IMR-90 (cell line): ENCODE measurements at regions not wholly inside any gene's neighbourhood (a gene's known extent, or its start where the extent isn't known, plus 50 kb on each side); places are given as distances from the start of the nearest gene placed in this dataset.

Source experiments
- ATAC-seq: fragments of 200-7000 bp; cut with Tn5 transposase; 2 replicates; pipeline ENCODE4 v1.9.1; 2020; ENCODE audit warnings: low read depth, mild to moderate bottlenecking, moderate library complexity
- BruUV-seq: library from RNA; stranded (reverse); fragments of 400-500 nt; replicated peaks from 2 replicates; lab custom pipeline; 2021; lab: Mats Ljungman, UMichigan
- CTCF ChIA-PET: fragments of 300-600 bp; formaldehyde crosslinking; extraction: SDS; loops from one replicate; lab custom pipeline; 2021; ENCODE audit warnings: antibody characterized with exemption; lab: Yijun Ruan, JAX
- POLR2A ChIA-PET: fragments of 300-600 bp; sonication (Branson Sonifier 250); formaldehyde crosslinking; loops from one replicate; lab custom pipeline; 2022; ENCODE audit warnings: antibody characterized with exemption; ENCODE audit not compliant: unreplicated experiment; lab: Charles Lee
- DNase-seq: peaks from one replicate; pipeline ENCODE4 v3.0.0; 2013
- H2AFZ ChIP-seq: replicated peaks from 2 replicates; pipeline ENCODE3; 2013; ENCODE audit warnings: low read length, mild to moderate bottlenecking; ENCODE audit not compliant: poor library complexity
- H2AK5ac ChIP-seq: 2 replicates; pipeline ENCODE4 v1.6.1; 2013; ENCODE audit warnings: low read depth, low read length, inconsistent platforms
- H2AK9ac ChIP-seq: replicated peaks from 2 replicates; pipeline ENCODE3; 2013; ENCODE audit warnings: mild to moderate bottlenecking, low read depth, low read length, moderate library complexity; ENCODE audit not compliant: poor library complexity
- H2BK120ac ChIP-seq: 2 replicates; pipeline ENCODE4 v1.6.1; 2013; ENCODE audit warnings: low read depth, low read length, inconsistent platforms
- H2BK15ac ChIP-seq: 3 replicates; pipeline ENCODE4 v1.6.1; 2013; ENCODE audit warnings: low read depth, low read length, inconsistent platforms
- H2BK20ac ChIP-seq: 2 replicates; pipeline ENCODE4 v1.6.1; 2013; ENCODE audit warnings: low read depth, mild to moderate bottlenecking, inconsistent platforms, low read length, moderate library complexity
- H2BK5ac ChIP-seq: 2 replicates; pipeline ENCODE4 v1.6.1; 2013; ENCODE audit warnings: mild to moderate bottlenecking, low read depth, low read length, inconsistent platforms; ENCODE audit not compliant: poor library complexity, severe bottlenecking
- H3K14ac ChIP-seq: replicated peaks from 2 replicates; pipeline ENCODE4 v1.6.1; 2013; ENCODE audit warnings: low read depth, low read length, inconsistent platforms
- H3K18ac ChIP-seq: 2 replicates; pipeline ENCODE4 v1.6.1; 2013; ENCODE audit warnings: low read depth, low read length, control low read depth
- H3K23ac ChIP-seq: 2 replicates; pipeline ENCODE4 v1.6.1; 2013; ENCODE audit warnings: low read depth, low read length, inconsistent platforms
- H3K27ac ChIP-seq: 2 replicates; pipeline ENCODE4 v1.5.1; 2013; ENCODE audit warnings: mild to moderate bottlenecking, control low read depth, low read length; ENCODE audit not compliant: insufficient read depth
- H3K27me3 ChIP-seq: 2 replicates; pipeline ENCODE4 v1.6.1; 2013; ENCODE audit warnings: low read length; ENCODE audit not compliant: control insufficient read depth, insufficient read depth
- H3K36me3 ChIP-seq: 2 replicates; pipeline ENCODE4 v1.6.1; 2013; ENCODE audit warnings: low read length, mixed read lengths; ENCODE audit not compliant: control insufficient read depth, insufficient read depth
- H3K4ac ChIP-seq: 2 replicates; pipeline ENCODE4 v1.6.1; 2013; ENCODE audit warnings: low read depth, low read length, inconsistent platforms
- H3K4me1 ChIP-seq: 2 replicates; pipeline ENCODE4 v1.6.1; 2013; ENCODE audit warnings: low read length, mixed read lengths; ENCODE audit not compliant: control insufficient read depth, insufficient read depth
- H3K4me2 ChIP-seq: 2 replicates; pipeline ENCODE4 v1.6.1; 2013; ENCODE audit warnings: low read depth, mild to moderate bottlenecking, control low read depth, low read length, moderate library complexity
- H3K4me3 ChIP-seq: 2 replicates; pipeline ENCODE4 v1.5.1; 2013; ENCODE audit warnings: low read depth, mild to moderate bottlenecking, control low read depth, low read length, moderate library complexity; ENCODE audit not compliant: insufficient read depth
- H3K56ac ChIP-seq: 2 replicates; pipeline ENCODE4 v1.6.1; 2013; ENCODE audit warnings: low read length, inconsistent platforms; ENCODE audit not compliant: insufficient read depth; ENCODE audit errors: extremely low read depth
- H3K79me1 ChIP-seq, 2 experiments: 2 replicates each; pipeline ENCODE4 v1.6.1; 2013; ENCODE audit warnings: low read length in 2 of 2, inconsistent platforms in 1 of 2, low read depth in 1 of 2
- H3K9ac ChIP-seq: 2 replicates; pipeline ENCODE4 v1.6.1; 2013; ENCODE audit warnings: low read depth, low read length, control low read depth
- H3K9me1 ChIP-seq: 2 replicates; pipeline ENCODE4 v1.6.1; 2013; ENCODE audit warnings: low read length, inconsistent platforms; ENCODE audit not compliant: insufficient read depth
- H3K9me3 ChIP-seq: 2 replicates; pipeline ENCODE4 v1.6.1; 2013; ENCODE audit warnings: low read length; ENCODE audit not compliant: control insufficient read depth, insufficient read depth
- H4K20me1 ChIP-seq: 2 replicates; pipeline ENCODE4 v1.6.1; 2013; ENCODE audit warnings: low read length, inconsistent platforms; ENCODE audit not compliant: insufficient read depth
- H4K5ac ChIP-seq: 2 replicates; pipeline ENCODE4 v1.6.1; 2013; ENCODE audit warnings: mild to moderate bottlenecking, low read depth, low read length, control low read depth
- H4K8ac ChIP-seq, 2 experiments: 2 replicates each; pipeline ENCODE4 v1.6.1; 2013; ENCODE audit warnings: low read depth in 2 of 2, low read length in 2 of 2, control low read depth in 1 of 2, inconsistent platforms in 1 of 2
- H4K91ac ChIP-seq: 2 replicates; pipeline ENCODE4 v1.6.1; 2013; ENCODE audit warnings: low read depth, low read length, inconsistent platforms; ENCODE audit not compliant: insufficient read depth
- BHLHE40 ChIP-seq: fragments of 150-350 bp; IDR thresholded peaks from 2 replicates; pipeline ENCODE4 v1.6.1; 2016; ENCODE audit warnings: mild to moderate bottlenecking, low read depth, low read length
- CEBPB ChIP-seq: IDR thresholded peaks from 2 replicates; pipeline ENCODE4 v1.6.1; 2012; ENCODE audit warnings: low read depth, low read length, improper control_type of control experiment
- CHD1 ChIP-seq: IDR thresholded peaks from 2 replicates; pipeline ENCODE4 v1.6.1; 2012; ENCODE audit warnings: low read depth, low read length, improper control_type of control experiment
- FOS ChIP-seq: fragments of 150-350 bp; IDR thresholded peaks from 2 replicates; pipeline ENCODE4 v1.6.1; 2016; ENCODE audit warnings: low read depth, low read length
- MAFK ChIP-seq: IDR thresholded peaks from 2 replicates; pipeline ENCODE4 v1.6.1; 2012; ENCODE audit warnings: low read depth, low read length, improper control_type of control experiment
- MAZ ChIP-seq: IDR thresholded peaks from 2 replicates; pipeline ENCODE4 v1.6.1; 2012; ENCODE audit warnings: low read depth, mild to moderate bottlenecking, low read length, improper control_type of control experiment, moderate library complexity, borderline replicate concordance
- MXI1 ChIP-seq: IDR thresholded peaks from 2 replicates; pipeline ENCODE4 v1.6.1; 2012; ENCODE audit warnings: low read depth, mild to moderate bottlenecking, low read length, moderate library complexity, borderline replicate concordance
- NFE2L2 ChIP-seq: fragments of 150-350 bp; IDR thresholded peaks from 2 replicates; pipeline ENCODE4 v1.6.1; 2016; ENCODE audit warnings: low read depth, mild to moderate bottlenecking, low read length
- POLR2A ChIP-seq: IDR thresholded peaks from 2 replicates; pipeline ENCODE4 v1.6.1; 2012; ENCODE audit warnings: mild to moderate bottlenecking, low read depth, low read length
- RAD21 ChIP-seq: IDR thresholded peaks from 2 replicates; pipeline ENCODE4 v1.6.1; 2012; ENCODE audit warnings: low read length, improper control_type of control experiment
- RCOR1 ChIP-seq: IDR thresholded peaks from 2 replicates; pipeline ENCODE4 v1.6.1; 2012; ENCODE audit warnings: mild to moderate bottlenecking, low read length, improper control_type of control experiment; ENCODE audit not compliant: insufficient replicate concordance
- RFX5 ChIP-seq: IDR thresholded peaks from 2 replicates; pipeline ENCODE4 v1.8.0; 2012; ENCODE audit warnings: low read depth, mild to moderate bottlenecking, low read length, moderate library complexity
- SMC3 ChIP-seq: fragments of 150-350 bp; IDR thresholded peaks from 2 replicates; pipeline ENCODE4 v1.6.1; 2016; ENCODE audit warnings: low read depth, mild to moderate bottlenecking, antibody characterized with exemption, low read length, moderate library complexity
- WGBS, 2 experiments: methylation state at CpG; one replicate each; pipeline versions ENCODE4 v1.1.5 to v1.1.7; 2013; ENCODE audit warnings: missing lambda C conversion rate in 2 of 2; ENCODE audit not compliant: insufficient read length in 1 of 2; ENCODE audit errors: extremely low coverage in 2 of 2; 5-methylcytosine and 5-hydroxymethylcytosine counted together
- dilution Hi-C: fragments of 300-500 bp; cut with HindIII; formaldehyde crosslinking; loops from one replicate; pipeline ENCODE4 v1.14.3; 2018; ENCODE audit warnings: low sequenced_read_pairs; ENCODE audit not compliant: unreplicated experiment
- in situ Hi-C: fragments of 300-500 bp; cut with MboI; formaldehyde crosslinking; loops from 3 replicates; pipeline ENCODE4 v1.14.3; 2019; ENCODE audit warnings: low sequenced_read_pairs, inconsistent platforms, mixed read lengths
- intact Hi-C: fragments of 100-400 bp; cut with micrococcal nuclease; formaldehyde crosslinking; loops from 2 replicates; pipeline ENCODE4 v1.10.0; 2022
- TF ChIP-seq, protein P1 (sequence below): conservative IDR thresholded peaks from 2 replicates; pipeline ENCODE4 v1.5.1; 2012; ENCODE audit warnings: mild to moderate bottlenecking, low read depth, low read length, improper control_type of control experiment
- TF ChIP-seq, protein P2 (sequence below): fragments of 150-350 bp; IDR thresholded peaks from 2 replicates; pipeline ENCODE4 v1.6.1; 2017; ENCODE audit warnings: mild to moderate bottlenecking, antibody characterized with exemption, low read length, low read depth
- TF ChIP-seq, protein P3 (sequence below): fragments of 150-350 bp; IDR thresholded peaks from 2 replicates; pipeline ENCODE4 v1.6.1; 2016; ENCODE audit warnings: low read depth, mild to moderate bottlenecking, low read length, moderate library complexity, borderline replicate concordance

DNA sequence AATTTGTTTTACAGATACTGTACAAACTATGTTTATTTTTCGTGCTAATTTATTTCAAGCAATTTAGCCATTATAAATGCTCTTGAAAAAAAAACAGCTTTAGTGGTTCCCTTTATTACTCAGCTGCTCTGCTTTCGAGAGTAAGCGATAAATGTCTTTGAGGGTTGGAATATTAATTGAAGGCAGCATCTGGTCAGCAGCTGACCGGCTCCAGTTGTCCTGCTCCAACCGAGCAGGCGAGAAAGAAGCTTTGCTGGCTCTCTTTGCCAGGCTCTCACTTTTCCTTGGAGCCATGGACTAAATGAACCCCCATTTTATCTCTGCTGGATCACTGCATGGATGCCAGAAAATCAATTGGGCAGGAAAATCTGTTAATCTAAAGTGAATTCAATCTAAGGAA, 147.4 kb downstream of the LNPK start:
- H2BK20ac ChIP-seq, result no peak overlapping the region
- ATAC-seq, result no peak
- no peaks in the 10 kb centered on the region for H4K20me1 ChIP-seq
- no peak overlapping the region for H2AK9ac ChIP-seq
- no peak overlapping the region for H2AK5ac ChIP-seq
- intact Hi-C loops (no loop called here), dilution Hi-C loops (no loop called here), in situ Hi-C loops (no loop called here)
- H4K91ac ChIP-seq, result no peak overlapping the region
- H3K14ac ChIP-seq, result no peak overlapping the region
- H3K56ac ChIP-seq, result no peak overlapping the region
- WGBS, 2 experiments, result no CpG with 5 or more reads among the region's 6 CpGs
- no peak overlapping the region for H4K5ac ChIP-seq
- no TSS peak for BruUV-seq
- no peak overlapping the region for H2BK120ac ChIP-seq
- no peaks in the 10 kb centered on the region for H3K4me1 ChIP-seq
- H3K18ac ChIP-seq, result no peak overlapping the region
- H3K9ac ChIP-seq, result no peak overlapping the region
- H2BK5ac ChIP-seq, result no peak overlapping the region
- H2BK15ac ChIP-seq, result no peak overlapping the region
- no peaks in the 10 kb centered on the region for H3K27me3 ChIP-seq
- H3K27ac ChIP-seq, result no peak overlapping the region
- H3K23ac ChIP-seq, result no peak overlapping the region
- no peaks in the 10 kb centered on the region for H3K36me3 ChIP-seq
- no peaks in the 10 kb centered on the region for H3K9me1 ChIP-seq
- no peak overlapping the region for H3K4ac ChIP-seq
- no peak overlapping the region for H3K4me2 ChIP-seq
- H3K79me1 ChIP-seq, result no peaks in the 10 kb centered on the region
- no peak for DNase-seq
- H2AFZ ChIP-seq, result no peak overlapping the region
- POLR2A ChIA-PET, result no interaction called here
- no peak overlapping the region for H4K8ac ChIP-seq
- no peak overlapping the region for H3K4me3 ChIP-seq
- CTCF ChIA-PET, result interaction anchor here (0.6 kb wide), 1 partner anchor 104 kb away, joined by 3 read pairs; no protein-coding TSS in a partner anchor
- no peak for TF ChIP-seq CHD1
- TF ChIP-seq MXI1, result no peak
- TF ChIP-seq MAZ, result no peak
- no peak for TF ChIP-seq BHLHE40
- TF ChIP-seq FOS, result no peak
- no peak for TF ChIP-seq SMC3
- no peak for TF ChIP-seq NFE2L2
- no peak for TF ChIP-seq RAD21
- no peak for TF ChIP-seq CEBPB
- TF ChIP-seq, protein P1, sequence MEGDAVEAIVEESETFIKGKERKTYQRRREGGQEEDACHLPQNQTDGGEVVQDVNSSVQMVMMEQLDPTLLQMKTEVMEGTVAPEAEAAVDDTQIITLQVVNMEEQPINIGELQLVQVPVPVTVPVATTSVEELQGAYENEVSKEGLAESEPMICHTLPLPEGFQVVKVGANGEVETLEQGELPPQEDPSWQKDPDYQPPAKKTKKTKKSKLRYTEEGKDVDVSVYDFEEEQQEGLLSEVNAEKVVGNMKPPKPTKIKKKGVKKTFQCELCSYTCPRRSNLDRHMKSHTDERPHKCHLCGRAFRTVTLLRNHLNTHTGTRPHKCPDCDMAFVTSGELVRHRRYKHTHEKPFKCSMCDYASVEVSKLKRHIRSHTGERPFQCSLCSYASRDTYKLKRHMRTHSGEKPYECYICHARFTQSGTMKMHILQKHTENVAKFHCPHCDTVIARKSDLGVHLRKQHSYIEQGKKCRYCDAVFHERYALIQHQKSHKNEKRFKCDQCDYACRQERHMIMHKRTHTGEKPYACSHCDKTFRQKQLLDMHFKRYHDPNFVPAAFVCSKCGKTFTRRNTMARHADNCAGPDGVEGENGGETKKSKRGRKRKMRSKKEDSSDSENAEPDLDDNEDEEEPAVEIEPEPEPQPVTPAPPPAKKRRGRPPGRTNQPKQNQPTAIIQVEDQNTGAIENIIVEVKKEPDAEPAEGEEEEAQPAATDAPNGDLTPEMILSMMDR, result no peak
- TF ChIP-seq, protein P2, sequence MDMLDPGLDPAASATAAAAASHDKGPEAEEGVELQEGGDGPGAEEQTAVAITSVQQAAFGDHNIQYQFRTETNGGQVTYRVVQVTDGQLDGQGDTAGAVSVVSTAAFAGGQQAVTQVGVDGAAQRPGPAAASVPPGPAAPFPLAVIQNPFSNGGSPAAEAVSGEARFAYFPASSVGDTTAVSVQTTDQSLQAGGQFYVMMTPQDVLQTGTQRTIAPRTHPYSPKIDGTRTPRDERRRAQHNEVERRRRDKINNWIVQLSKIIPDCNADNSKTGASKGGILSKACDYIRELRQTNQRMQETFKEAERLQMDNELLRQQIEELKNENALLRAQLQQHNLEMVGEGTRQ, result no peak
- TF ChIP-seq POLR2A, result no peak
- TF ChIP-seq, protein P3, sequence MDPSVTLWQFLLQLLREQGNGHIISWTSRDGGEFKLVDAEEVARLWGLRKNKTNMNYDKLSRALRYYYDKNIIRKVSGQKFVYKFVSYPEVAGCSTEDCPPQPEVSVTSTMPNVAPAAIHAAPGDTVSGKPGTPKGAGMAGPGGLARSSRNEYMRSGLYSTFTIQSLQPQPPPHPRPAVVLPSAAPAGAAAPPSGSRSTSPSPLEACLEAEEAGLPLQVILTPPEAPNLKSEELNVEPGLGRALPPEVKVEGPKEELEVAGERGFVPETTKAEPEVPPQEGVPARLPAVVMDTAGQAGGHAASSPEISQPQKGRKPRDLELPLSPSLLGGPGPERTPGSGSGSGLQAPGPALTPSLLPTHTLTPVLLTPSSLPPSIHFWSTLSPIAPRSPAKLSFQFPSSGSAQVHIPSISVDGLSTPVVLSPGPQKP, result no peak
- no peak for TF ChIP-seq MAFK
- TF ChIP-seq RCOR1, result no peak
- TF ChIP-seq RFX5, result no peak
- H3K9me3 ChIP-seq, result no peaks in the 10 kb centered on the region
